Astrocyte of the spinal cord (primary cell): ENCODE measurements at regions not wholly inside any gene's neighbourhood (a gene's known extent, or its start where the extent isn't known, plus 50 kb on each side); places are given as distances from the start of the nearest gene placed in this dataset.

Experiments
- DNase-seq: peaks from one replicate; pipeline ENCODE4 v3.0.0; 2011; ENCODE audit warnings: low read depth, low spot score
- H3K4me3 ChIP-seq: 2 replicates; pipeline ENCODE4 v1.5.1; 2011; ENCODE audit warnings: low read depth, mild to moderate bottlenecking, low read length, moderate library complexity
- CTCF ChIP-seq: IDR thresholded peaks from 2 replicates; pipeline ENCODE4 v1.5.1; 2012; ENCODE audit warnings: low read depth, mild to moderate bottlenecking, low read length, inconsistent platforms
- in situ Hi-C: cut with HindIII; loops from 2 replicates; pipeline ENCODE4 v1.10.0; 2017; ENCODE audit warnings: low sequenced_read_pairs

GRCh38 chr11:123306531-123306930 is 111.5 kb upstream of the CLMP start:
- no peak overlapping the region for H3K4me3 ChIP-seq
- in situ Hi-C loops, result no loop called here
- DNase-seq, result no peak
- no peak for TF ChIP-seq CTCF

- no peak for DNase-seq
- H3K4me3 ChIP-seq, result no peak overlapping the region
- in situ Hi-C loops, result no loop called here
These were observed 110.7 kb upstream of the CLMP start for GRCh38 chr11:123305601-123306375.

GRCh38 chr11:123304828-123305466 is 109.9 kb upstream of the CLMP start:
- peak; percentile 5 for TF ChIP-seq CTCF
- H3K4me3 ChIP-seq, result no peak overlapping the region
- in situ Hi-C loops, result no loop called here
- DNase-seq, result no peak

More at GRCh38 chr11:123305601-123306375, 110.7 kb upstream of the CLMP start:
- no peak for TF ChIP-seq CTCF

- no peak overlapping the region for H3K4me3 ChIP-seq
- in situ Hi-C loops, result no loop called here
- no peak for TF ChIP-seq CTCF
- no peak for DNase-seq
These were observed 108.9 kb upstream of the CLMP start for GRCh38 chr11:123303924-123304323.

GRCh38 chr11:123302751-123303195 is 107.7 kb upstream of the CLMP start:
- DNase-seq, result peak; percentile 44
- no peak overlapping the region for H3K4me3 ChIP-seq
- in situ Hi-C loops, result no loop called here
- peak; percentile 15 for TF ChIP-seq CTCF

- peak; percentile 75 for TF ChIP-seq CTCF
- in situ Hi-C loops, result no loop called here
- peak overlapping the region; percentile 34 for H3K4me3 ChIP-seq
- DNase-seq, result peak; percentile 18
These were observed 106.8 kb upstream of the CLMP start for GRCh38 chr11:123301696-123302400.
